HepG2 (cell line): ENCODE measurements at regions not wholly inside any gene's neighbourhood (a gene's known extent, or its start where the extent isn't known, plus 50 kb on each side); places are given as distances from the start of the nearest gene placed in this dataset.

Source experiments
- ARID2 ChIP-seq: sonication (generic); formaldehyde crosslinking; IDR thresholded peaks from 2 replicates; pipeline ENCODE4 v1.8.1; 2022; ENCODE audit warnings: mild to moderate bottlenecking, missing genetic modification reagents, borderline replicate concordance
- CEBPG ChIP-seq: IDR thresholded peaks from 2 replicates; pipeline ENCODE4 v1.6.1; 2016
- EED ChIP-seq: sonication (generic); formaldehyde crosslinking; IDR thresholded peaks from 2 replicates; pipeline ENCODE4 v1.5.0; 2020; ENCODE audit warnings: mild to moderate bottlenecking, missing genetic modification reagents
- ELF4 ChIP-seq: sonication (generic); formaldehyde crosslinking; IDR thresholded peaks from 2 replicates; pipeline ENCODE4 v1.5.0; 2020; ENCODE audit warnings: missing genetic modification reagents, mild to moderate bottlenecking, moderate library complexity, borderline replicate concordance
- ERF ChIP-seq: IDR thresholded peaks from 2 replicates; pipeline ENCODE4 v1.6.1; 2018; ENCODE audit warnings: missing biosample characterization, missing genetic modification reagents
- HDAC2 ChIP-seq: sonication (generic); formaldehyde crosslinking; IDR thresholded peaks from 2 replicates; pipeline ENCODE4 v1.4.0; 2020; ENCODE audit warnings: missing genetic modification reagents
- HOXA5 ChIP-seq: sonication (generic); formaldehyde crosslinking; IDR thresholded peaks from 2 replicates; pipeline ENCODE4 v1.4.0; 2020; ENCODE audit warnings: missing genetic modification reagents
- MBNL3 ChIP-seq: fragments of 250-450 bp; sonication (Bioruptor Pico); conservative IDR thresholded peaks from 2 replicates; pipeline ENCODE4 v1.8.0; 2022; ENCODE audit warnings: mild to moderate bottlenecking, inconsistent platforms
- MZF1 ChIP-seq: sonication (generic); formaldehyde crosslinking; IDR thresholded peaks from 2 replicates; pipeline ENCODE4 v1.8.1; 2023; ENCODE audit warnings: mild to moderate bottlenecking, missing genetic modification reagents, borderline replicate concordance
- NCOA2 ChIP-seq: sonication (generic); formaldehyde crosslinking; IDR thresholded peaks from 2 replicates; pipeline ENCODE4 v1.8.0; 2022; ENCODE audit warnings: inconsistent platforms
- RAD51 ChIP-seq: fragments of 450-650 bp; IDR thresholded peaks from 2 replicates; pipeline ENCODE4 v1.6.1; 2016; ENCODE audit warnings: borderline replicate concordance
- SCMH1 ChIP-seq: sonication (generic); formaldehyde crosslinking; IDR thresholded peaks from 2 replicates; pipeline ENCODE4 v1.9.0; 2021; ENCODE audit warnings: missing genetic modification reagents, mild to moderate bottlenecking, borderline replicate concordance
- SETDB1 ChIP-seq: sonication (generic); formaldehyde crosslinking; IDR thresholded peaks from 2 replicates; pipeline ENCODE4 v1.5.1; 2020; ENCODE audit warnings: missing genetic modification reagents, mild to moderate bottlenecking, borderline replicate concordance
- TARDBP ChIP-seq: sonication (generic); formaldehyde crosslinking; IDR thresholded peaks from 2 replicates; pipeline ENCODE4 v1.8.0; 2022; ENCODE audit warnings: mild to moderate bottlenecking, missing genetic modification reagents
- TBX2 ChIP-seq: sonication (generic); formaldehyde crosslinking; IDR thresholded peaks from 2 replicates; pipeline ENCODE4 v1.5.0; 2020; ENCODE audit warnings: missing genetic modification reagents, mild to moderate bottlenecking, borderline replicate concordance
- THAP11 ChIP-seq: IDR thresholded peaks from 2 replicates; pipeline ENCODE4 v1.6.1; 2016; ENCODE audit warnings: missing biosample characterization, missing genetic modification reagents
- TSC22D2 ChIP-seq: sonication (generic); formaldehyde crosslinking; IDR thresholded peaks from 2 replicates; pipeline ENCODE4 v1.5.1; 2020; ENCODE audit warnings: missing genetic modification reagents, mild to moderate bottlenecking, borderline replicate concordance
- ZFP36L1 ChIP-seq: sonication (generic); formaldehyde crosslinking; IDR thresholded peaks from 2 replicates; pipeline ENCODE4 v1.8.0; 2022; ENCODE audit warnings: mild to moderate bottlenecking, missing genetic modification reagents, moderate library complexity
- ZMYM2 ChIP-seq: sonication (generic); formaldehyde crosslinking; IDR thresholded peaks from 2 replicates; pipeline ENCODE4 v1.8.0; 2022; ENCODE audit warnings: mild to moderate bottlenecking, missing genetic modification reagents
- ZMYM4 ChIP-seq: sonication (generic); formaldehyde crosslinking; IDR thresholded peaks from 2 replicates; pipeline ENCODE4 v1.8.1; 2023; ENCODE audit warnings: mild to moderate bottlenecking, missing genetic modification reagents
- ZNF205 ChIP-seq: IDR thresholded peaks from 2 replicates; pipeline ENCODE4 v1.6.1; 2018; ENCODE audit warnings: missing biosample characterization, missing genetic modification reagents
- ZNF331 ChIP-seq: sonication (generic); formaldehyde crosslinking; IDR thresholded peaks from 2 replicates; pipeline ENCODE4 v1.4.0; 2020; ENCODE audit warnings: missing genetic modification reagents
- ZNF569 ChIP-seq: sonication (generic); formaldehyde crosslinking; IDR thresholded peaks from 2 replicates; pipeline ENCODE4 v1.5.0; 2020; ENCODE audit warnings: mild to moderate bottlenecking, missing genetic modification reagents, moderate library complexity, borderline replicate concordance
- ZNF614 ChIP-seq: IDR thresholded peaks from 2 replicates; pipeline ENCODE4 v1.6.1; 2018; ENCODE audit warnings: missing biosample characterization, missing genetic modification reagents, inconsistent platforms, borderline replicate concordance
- ZNF792 ChIP-seq: IDR thresholded peaks from 2 replicates; pipeline ENCODE4 v1.6.1; 2016
- TF ChIP-seq, protein P1 (sequence below): sonication (generic); formaldehyde crosslinking; IDR thresholded peaks from 2 replicates; pipeline ENCODE4 v1.4.0; 2020; ENCODE audit warnings: missing genetic modification reagents
- TF ChIP-seq, protein P2 (sequence below): IDR thresholded peaks from 2 replicates; pipeline ENCODE4 v1.6.1; 2016; ENCODE audit warnings: low read depth
- TF ChIP-seq, protein P3 (sequence below): IDR thresholded peaks from 2 replicates; pipeline ENCODE4 v1.6.1; 2016; ENCODE audit warnings: low read depth, borderline replicate concordance
- TF ChIP-seq, protein P4 (sequence below): IDR thresholded peaks from 2 replicates; pipeline ENCODE4 v1.6.1; 2016; ENCODE audit warnings: missing biosample characterization, missing genetic modification reagents, low read depth

DNA sequence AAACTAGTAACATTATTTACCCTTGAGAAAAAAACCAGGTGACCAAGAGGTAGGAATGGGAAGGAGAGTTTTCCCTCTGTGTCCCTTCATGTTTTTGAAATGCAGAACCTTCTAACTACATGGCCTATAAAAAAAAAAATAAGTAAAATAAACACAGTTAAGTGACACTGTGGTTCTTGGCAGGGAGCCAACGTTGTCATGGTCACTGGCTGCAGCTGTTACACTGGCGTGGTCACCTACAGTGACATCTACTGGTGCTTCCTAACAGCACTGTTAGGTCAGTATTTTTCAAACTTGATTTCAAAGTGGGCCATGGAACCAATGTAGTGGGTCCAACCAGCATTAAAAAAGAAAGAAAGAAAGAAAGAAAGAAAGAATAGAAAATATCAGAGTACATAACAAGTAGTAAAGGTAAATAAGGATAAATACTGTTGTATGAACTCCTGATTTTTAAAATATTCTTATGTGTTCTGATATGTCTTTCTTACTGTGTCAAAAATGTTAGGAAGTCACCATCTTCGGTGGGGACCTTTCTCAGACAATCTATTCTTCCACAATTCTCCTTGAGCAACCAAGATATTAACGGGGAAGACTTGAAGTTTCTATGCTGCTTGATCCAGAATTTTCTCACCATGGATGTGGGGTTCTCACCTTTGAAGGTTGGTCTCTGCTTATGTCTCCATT lies 59.1 kb upstream of the PJA2 start (continued):
- no peak for TF ChIP-seq MZF1 (CRISPR knock-in tag)
- TF ChIP-seq, protein P1, sequence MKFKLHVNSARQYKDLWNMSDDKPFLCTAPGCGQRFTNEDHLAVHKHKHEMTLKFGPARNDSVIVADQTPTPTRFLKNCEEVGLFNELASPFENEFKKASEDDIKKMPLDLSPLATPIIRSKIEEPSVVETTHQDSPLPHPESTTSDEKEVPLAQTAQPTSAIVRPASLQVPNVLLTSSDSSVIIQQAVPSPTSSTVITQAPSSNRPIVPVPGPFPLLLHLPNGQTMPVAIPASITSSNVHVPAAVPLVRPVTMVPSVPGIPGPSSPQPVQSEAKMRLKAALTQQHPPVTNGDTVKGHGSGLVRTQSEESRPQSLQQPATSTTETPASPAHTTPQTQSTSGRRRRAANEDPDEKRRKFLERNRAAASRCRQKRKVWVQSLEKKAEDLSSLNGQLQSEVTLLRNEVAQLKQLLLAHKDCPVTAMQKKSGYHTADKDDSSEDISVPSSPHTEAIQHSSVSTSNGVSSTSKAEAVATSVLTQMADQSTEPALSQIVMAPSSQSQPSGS (CRISPR knock-in tag), result peak; percentile 57; the same call in 1 of the 2 replicates
- TF ChIP-seq ELF4 (CRISPR knock-in tag), result no peak
- TF ChIP-seq MBNL3 (CRISPR knock-in tag), result no peak
- TF ChIP-seq ARID2 (CRISPR knock-in tag), result no peak
- peak; percentile 21; the same call in 1 of the 2 replicates for TF ChIP-seq TBX2 (CRISPR knock-in tag)
- no peak for TF ChIP-seq THAP11 (CRISPR knock-in tag)
- no peak for TF ChIP-seq RAD51
- 0 out of 2 replicates have a peak, but pooled peaks have one; percentile 52 for TF ChIP-seq ZNF614 (CRISPR knock-in tag)
- no peak for TF ChIP-seq ZNF569 (CRISPR knock-in tag)
- no peak for TF ChIP-seq ZMYM2 (CRISPR knock-in tag)
- no peak for TF ChIP-seq SETDB1 (CRISPR knock-in tag)
- TF ChIP-seq, protein P2, sequence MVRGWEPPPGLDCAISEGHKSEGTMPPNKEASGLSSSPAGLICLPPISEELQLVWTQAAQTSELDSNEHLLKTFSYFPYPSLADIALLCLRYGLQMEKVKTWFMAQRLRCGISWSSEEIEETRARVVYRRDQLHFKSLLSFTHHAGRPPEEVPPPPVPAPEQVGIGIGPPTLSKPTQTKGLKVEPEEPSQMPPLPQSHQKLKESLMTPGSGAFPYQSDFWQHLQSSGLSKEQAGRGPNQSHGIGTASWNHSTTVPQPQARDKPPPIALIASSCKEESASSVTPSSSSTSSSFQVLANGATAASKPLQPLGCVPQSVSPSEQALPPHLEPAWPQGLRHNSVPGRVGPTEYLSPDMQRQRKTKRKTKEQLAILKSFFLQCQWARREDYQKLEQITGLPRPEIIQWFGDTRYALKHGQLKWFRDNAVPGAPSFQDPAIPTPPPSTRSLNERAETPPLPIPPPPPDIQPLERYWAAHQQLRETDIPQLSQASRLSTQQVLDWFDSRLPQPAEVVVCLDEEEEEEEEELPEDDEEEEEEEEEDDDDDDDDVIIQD (CRISPR knock-in tag), result no peak
- no peak for TF ChIP-seq TARDBP
- TF ChIP-seq HDAC2 (CRISPR knock-in tag), result 0 out of 2 replicates have a peak, but pooled peaks have one; percentile 43
- no peak for TF ChIP-seq SCMH1 (CRISPR knock-in tag)
- TF ChIP-seq NCOA2 (CRISPR knock-in tag), result 0 out of 2 replicates have a peak, but pooled peaks have one; percentile 20
- no peak for TF ChIP-seq HOXA5 (CRISPR knock-in tag)
- TF ChIP-seq EED, result no peak
- TF ChIP-seq ZNF792 (CRISPR knock-in tag), result 0 out of 2 replicates have a peak, but pooled peaks have one; percentile 23
- TF ChIP-seq, protein P3, sequence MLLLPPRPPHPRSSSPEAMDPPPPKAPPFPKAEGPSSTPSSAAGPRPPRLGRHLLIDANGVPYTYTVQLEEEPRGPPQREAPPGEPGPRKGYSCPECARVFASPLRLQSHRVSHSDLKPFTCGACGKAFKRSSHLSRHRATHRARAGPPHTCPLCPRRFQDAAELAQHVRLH (CRISPR knock-in tag), result peak; percentile 35; the same call in 1 of the 2 replicates
- TF ChIP-seq ZMYM4 (CRISPR knock-in tag), result peak; percentile 68
- no peak for TF ChIP-seq ZNF331 (CRISPR knock-in tag)
- TF ChIP-seq TSC22D2 (CRISPR knock-in tag), result no peak
- TF ChIP-seq ERF, result peak; percentile 43; the same call in 1 of the 2 replicates
- TF ChIP-seq ZFP36L1 (CRISPR knock-in tag), result no peak
- TF ChIP-seq, protein P4, sequence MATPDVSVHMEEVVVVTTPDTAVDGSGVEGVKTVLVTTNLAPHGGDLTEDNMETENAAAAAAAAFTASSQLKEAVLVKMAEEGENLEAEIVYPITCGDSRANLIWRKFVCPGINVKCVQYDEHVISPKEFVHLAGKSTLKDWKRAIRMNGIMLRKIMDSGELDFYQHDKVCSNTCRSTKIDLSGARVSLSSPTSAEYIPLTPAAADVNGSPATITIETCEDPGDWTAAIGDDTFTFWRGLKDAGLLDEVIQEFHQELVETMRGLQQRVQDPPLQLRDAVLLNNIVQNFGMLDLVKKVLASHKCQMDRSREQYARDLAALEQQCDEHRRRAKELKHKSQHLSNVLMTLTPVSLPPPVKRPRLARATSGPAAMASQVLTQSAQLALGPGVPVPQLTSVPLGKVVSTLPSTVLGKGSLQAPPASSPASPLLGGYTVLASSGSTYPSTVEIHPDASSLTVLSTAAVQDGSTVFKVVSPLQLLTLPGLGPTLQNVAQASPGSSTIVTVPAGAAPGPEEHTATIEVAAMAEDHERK (CRISPR knock-in tag), result peak; percentile 20; the same call in 1 of the 2 replicates
- TF ChIP-seq CEBPG (CRISPR knock-in tag), result peak; percentile 31; the same call in 1 of the 2 replicates
- TF ChIP-seq ZNF205, result 0 out of 2 replicates have a peak, but pooled peaks have one; percentile 10
